Liver (tissue), 8 donors: ENCODE measurements at regions not wholly inside any gene's neighbourhood (a gene's known extent, or its start where the extent isn't known, plus 50 kb on each side); places are given as distances from the start of the nearest gene placed in this dataset.

Source experiments
- DNase-seq: peaks from one replicate; pipeline ENCODE4 v3.0.0-alpha.2; 2017; ENCODE audit warnings: low spot score
- H3K27ac ChIP-seq, 2 donors: one replicate each; pipeline ENCODE4 v1.7.0; 2013; ENCODE audit warnings: inconsistent platforms in 2 of 2, low read length in 2 of 2, control low read depth in 1 of 2, low read depth in 1 of 2, mild to moderate bottlenecking in 1 of 2
- H3K27me3 ChIP-seq, 4 donors: one replicate each; pipeline versions ENCODE4 v1.6.1 to v1.7.0; 2013; ENCODE audit warnings: low read length in 3 of 4, inconsistent platforms in 1 of 4, mild to moderate bottlenecking in 1 of 4, moderate library complexity in 1 of 4; ENCODE audit not compliant: control insufficient read depth in 4 of 4, insufficient read depth in 4 of 4
- H3K36me3 ChIP-seq, 4 donors: one replicate each; pipeline versions ENCODE4 v1.6.1 to v1.7.0; 2013; ENCODE audit warnings: low read length in 3 of 4, mild to moderate bottlenecking in 3 of 4, low read depth in 1 of 4, moderate library complexity in 1 of 4; ENCODE audit not compliant: control insufficient read depth in 4 of 4, insufficient read depth in 3 of 4
- H3K4me1 ChIP-seq, 4 donors: one replicate each; pipeline versions ENCODE4 v1.6.1 to v1.7.0; 2013; ENCODE audit warnings: low read length in 3 of 4, mild to moderate bottlenecking in 3 of 4, moderate library complexity in 1 of 4; ENCODE audit not compliant: control insufficient read depth in 4 of 4, insufficient read depth in 4 of 4
- H3K4me3 ChIP-seq, 3 donors: one replicate each; pipeline versions ENCODE4 v1.6.1 to v1.7.0; 2013; ENCODE audit warnings: low read length in 3 of 3, control low read depth in 1 of 3, low read depth in 1 of 3, mild to moderate bottlenecking in 1 of 3
- H3K9ac ChIP-seq, 2 donors: one replicate each; pipeline ENCODE4 v1.7.0; 2013; ENCODE audit warnings: low read length in 2 of 2, mild to moderate bottlenecking in 2 of 2, moderate library complexity in 2 of 2, control low read depth in 1 of 2, low read depth in 1 of 2
- H3K9me3 ChIP-seq, 4 donors: one replicate each; pipeline versions ENCODE4 v1.6.1 to v1.7.0; 2013; ENCODE audit warnings: low read length in 3 of 4; ENCODE audit not compliant: control insufficient read depth in 4 of 4
- CTCF ChIP-seq: fragments of 150-350 bp; IDR thresholded peaks from 2 replicates; pipeline ENCODE4 v1.5.1; 2017; ENCODE audit warnings: improper control_type of control experiment, low read depth, low read length; ENCODE audit not compliant: missing input control
- EGR1 ChIP-seq, 2 donors: IDR thresholded peaks; 2 replicates each; pipeline ENCODE4 v1.6.1; 2016 to 2018; ENCODE audit warnings: antibody characterized with exemption in 2 of 2, low read depth in 2 of 2
- FOXA1 ChIP-seq: IDR thresholded peaks from 2 replicates; pipeline ENCODE4 v1.6.1; 2016; ENCODE audit warnings: antibody characterized with exemption
- FOXA2 ChIP-seq: IDR thresholded peaks from 2 replicates; pipeline ENCODE4 v1.6.1; 2016; ENCODE audit warnings: antibody characterized with exemption
- GABPA ChIP-seq, 2 donors: IDR thresholded peaks in 1 of 2; conservative IDR thresholded peaks in 1 of 2; 2 replicates each; pipeline ENCODE4 v1.6.1; 2016; ENCODE audit warnings: antibody characterized with exemption in 2 of 2, mild to moderate bottlenecking in 1 of 2, moderate library complexity in 1 of 2
- HNF4A ChIP-seq, 2 donors: conservative IDR thresholded peaks; 2 replicates each; pipeline ENCODE4 v1.6.1; 2016; ENCODE audit warnings: antibody characterized with exemption in 2 of 2, mild to moderate bottlenecking in 2 of 2
- HNF4G ChIP-seq: IDR thresholded peaks from 2 replicates; pipeline ENCODE4 v1.6.1; 2016; ENCODE audit warnings: antibody characterized with exemption
- JUND ChIP-seq, 2 donors: IDR thresholded peaks; 2 replicates each; pipeline ENCODE4 v1.6.1; 2016; ENCODE audit warnings: antibody characterized with exemption in 2 of 2
- MAX ChIP-seq: IDR thresholded peaks from 2 replicates; pipeline ENCODE4 v1.6.1; 2016; ENCODE audit warnings: antibody characterized with exemption
- NR2F2 ChIP-seq: IDR thresholded peaks from 2 replicates; pipeline ENCODE4 v1.6.1; 2016; ENCODE audit warnings: antibody characterized with exemption
- RAD21 ChIP-seq, 2 donors: IDR thresholded peaks; 2 replicates each; pipeline ENCODE4 v1.6.1; 2016; ENCODE audit warnings: antibody characterized with exemption in 2 of 2, mild to moderate bottlenecking in 2 of 2
- REST ChIP-seq: IDR thresholded peaks from 2 replicates; pipeline ENCODE4 v1.6.1; 2016; ENCODE audit warnings: antibody characterized with exemption, mild to moderate bottlenecking
- RXRA ChIP-seq, 2 donors: IDR thresholded peaks; 2 replicates each; pipeline ENCODE4 v1.6.1; 2017 to 2018; ENCODE audit warnings: antibody characterized with exemption in 2 of 2, mild to moderate bottlenecking in 1 of 2
- SP1 ChIP-seq: IDR thresholded peaks from 2 replicates; pipeline ENCODE4 v1.6.1; 2018; ENCODE audit warnings: antibody characterized with exemption, mild to moderate bottlenecking
- TAF1 ChIP-seq: conservative IDR thresholded peaks from 2 replicates; pipeline ENCODE4 v1.6.1; 2016; ENCODE audit warnings: antibody characterized with exemption, mild to moderate bottlenecking
- YY1 ChIP-seq: IDR thresholded peaks from 2 replicates; pipeline ENCODE4 v1.6.1; 2016; ENCODE audit warnings: antibody characterized with exemption, mild to moderate bottlenecking
- WGBS: extraction: QIAGEN DNeasy Blood & Tissue Kit; methylation state at CpG from one replicate; pipeline ENCODE4 v1.1.7; 2013; 5-methylcytosine and 5-hydroxymethylcytosine counted together
- TF ChIP-seq, protein P1 (sequence below): IDR thresholded peaks from 2 replicates; pipeline ENCODE4 v1.6.1; 2016; ENCODE audit warnings: antibody characterized with exemption
- TF ChIP-seq, protein P2 (sequence below): IDR thresholded peaks from 2 replicates; pipeline ENCODE4 v1.6.1; 2016; ENCODE audit warnings: antibody characterized with exemption
- donor health status: healthy.
- donor health status: healthy.
- donor health status: healthy.
- donor health status: healthy.
- donor health status: healthy.

DNA sequence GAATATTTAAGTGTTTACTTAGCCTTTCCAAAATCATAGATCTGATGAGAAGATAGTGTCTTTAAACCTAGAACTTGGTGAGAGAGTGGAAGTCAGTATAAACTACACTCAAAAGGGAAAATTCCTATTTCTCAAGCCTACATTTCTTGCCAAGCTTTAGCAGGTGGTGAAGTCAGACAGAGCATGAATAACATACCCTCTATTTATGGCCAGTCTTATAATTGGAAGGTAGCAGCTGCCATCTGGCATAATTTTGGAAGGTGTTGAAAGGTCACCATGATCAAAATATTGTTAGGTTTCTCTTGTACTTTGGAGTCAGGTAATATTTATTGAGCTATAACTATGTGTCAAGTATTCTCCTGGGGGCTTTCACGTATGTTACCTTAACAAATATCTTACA is 729.3 kb upstream of the KIF2B start:
- Histone ChIP-seq H3K4me1 (no peaks in the 10 kb centered on the region), H3K9ac (no peak overlapping the region), H3K4me3 (no peak overlapping the region), H3K27me3 (no peaks in the 10 kb centered on the region), H3K27ac (no peak overlapping the region), H3K9me3 (no peaks in the 10 kb centered on the region), H3K36me3 (no peaks in the 10 kb centered on the region)
- TF ChIP-seq SP1 (no peak), JUND (IDR thresholded peaks at IDR 0.05) (no peak), NR2F2 (no peak), YY1 (no peak), EGR1 (IDR thresholded peaks at IDR 0.05; ENCODE audit: low read depth in 2 of 2) (no peak), TAF1 (no peak), GABPA (IDR thresholded peaks at IDR 0.05 in 1 of 2, conservative IDR thresholded peaks at IDR 0.05 in 1 of 2) (no peak), FOXA1 (no peak)
- no peak for DNase-seq
- WGBS: 42% methylated on average over 1 of the region's 1 CpG

- no peak overlapping the region for H3K9ac ChIP-seq
- no peak for TF ChIP-seq JUND (IDR thresholded peaks at IDR 0.05)
- TF ChIP-seq, protein P1, sequence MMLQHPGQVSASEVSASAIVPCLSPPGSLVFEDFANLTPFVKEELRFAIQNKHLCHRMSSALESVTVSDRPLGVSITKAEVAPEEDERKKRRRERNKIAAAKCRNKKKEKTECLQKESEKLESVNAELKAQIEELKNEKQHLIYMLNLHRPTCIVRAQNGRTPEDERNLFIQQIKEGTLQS: no peak
- no peak for TF ChIP-seq REST
- TF ChIP-seq FOXA2: no peak
- TF ChIP-seq NR2F2: no peak
- TF ChIP-seq RAD21 (IDR thresholded peaks at IDR 0.05): no peak
- no peak for TF ChIP-seq FOXA1
- no peak for TF ChIP-seq CTCF
- TF ChIP-seq MAX: no peak
- TF ChIP-seq, protein P2, sequence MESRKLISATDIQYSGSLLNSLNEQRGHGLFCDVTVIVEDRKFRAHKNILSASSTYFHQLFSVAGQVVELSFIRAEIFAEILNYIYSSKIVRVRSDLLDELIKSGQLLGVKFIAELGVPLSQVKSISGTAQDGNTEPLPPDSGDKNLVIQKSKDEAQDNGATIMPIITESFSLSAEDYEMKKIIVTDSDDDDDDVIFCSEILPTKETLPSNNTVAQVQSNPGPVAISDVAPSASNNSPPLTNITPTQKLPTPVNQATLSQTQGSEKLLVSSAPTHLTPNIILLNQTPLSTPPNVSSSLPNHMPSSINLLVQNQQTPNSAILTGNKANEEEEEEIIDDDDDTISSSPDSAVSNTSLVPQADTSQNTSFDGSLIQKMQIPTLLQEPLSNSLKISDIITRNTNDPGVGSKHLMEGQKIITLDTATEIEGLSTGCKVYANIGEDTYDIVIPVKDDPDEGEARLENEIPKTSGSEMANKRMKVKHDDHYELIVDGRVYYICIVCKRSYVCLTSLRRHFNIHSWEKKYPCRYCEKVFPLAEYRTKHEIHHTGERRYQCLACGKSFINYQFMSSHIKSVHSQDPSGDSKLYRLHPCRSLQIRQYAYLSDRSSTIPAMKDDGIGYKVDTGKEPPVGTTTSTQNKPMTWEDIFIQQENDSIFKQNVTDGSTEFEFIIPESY: no peak
- no peak for TF ChIP-seq YY1
- TF ChIP-seq HNF4A (conservative IDR thresholded peaks at IDR 0.05): no peak
- no peak for TF ChIP-seq RXRA (IDR thresholded peaks at IDR 0.05)
- no peak for TF ChIP-seq EGR1 (IDR thresholded peaks at IDR 0.05; ENCODE audit: low read depth in 2 of 2)
- TF ChIP-seq GABPA (IDR thresholded peaks at IDR 0.05 in 1 of 2, conservative IDR thresholded peaks at IDR 0.05 in 1 of 2): no peak
- TF ChIP-seq HNF4G: no peak
- TF ChIP-seq TAF1: no peak
- TF ChIP-seq SP1: no peak
- no peak for DNase-seq
- no peaks in the 10 kb centered on the region for H3K36me3 ChIP-seq
- WGBS: 87% methylated on average over 2 of the region's 2 CpGs
- no peaks in the 10 kb centered on the region for H3K4me1 ChIP-seq
- H3K9me3 ChIP-seq: no peaks in the 10 kb centered on the region
- H3K27me3 ChIP-seq: no peaks in the 10 kb centered on the region
- no peak overlapping the region for H3K4me3 ChIP-seq
- no peak overlapping the region for H3K27ac ChIP-seq
Measured at GRCh38 chr17:53092072-53092471, 730.7 kb upstream of the KIF2B start.
